ENCODE measurements at regions not wholly inside any gene's neighbourhood (a gene's known extent, or its start where the extent isn't known, plus 50 kb on each side); places are given as distances from the start of the nearest gene placed in this dataset.

DNA sequence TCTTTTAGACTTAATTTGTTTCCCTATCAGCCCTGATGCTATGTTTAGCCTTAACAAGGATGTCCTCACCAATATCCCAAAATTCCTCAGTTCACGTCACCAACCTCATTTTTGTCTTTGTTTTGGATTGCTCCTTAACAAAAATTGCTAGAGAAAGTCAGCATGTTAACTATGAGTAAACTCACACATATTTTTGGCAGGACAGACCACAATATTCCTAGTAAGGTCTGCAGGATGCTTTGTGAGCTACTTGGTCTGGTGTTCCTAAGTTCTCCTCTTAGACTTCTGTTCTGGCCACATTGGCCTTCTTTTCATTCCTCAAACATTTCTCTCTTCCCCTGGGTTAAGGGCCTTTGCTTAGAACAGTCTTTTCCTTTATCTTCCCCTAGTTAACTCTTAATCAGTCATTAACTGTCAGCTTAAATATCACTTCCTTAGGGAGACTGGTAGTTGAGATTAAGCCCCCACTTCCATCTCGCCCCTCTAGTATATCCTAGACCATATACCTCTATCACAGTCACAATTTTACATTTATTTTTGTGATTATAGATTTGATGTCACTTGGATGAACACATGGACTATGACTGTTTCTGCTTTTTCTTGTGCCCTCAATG, 116.2 kb downstream of the ADCYAP1 start:
- TF ChIP-seq FOXM1 (IDR thresholded peaks at IDR 0.05; ENCODE audit: low read depth) (no peak), TAF1 (IDR thresholded peaks at IDR 0.05; ENCODE audit: borderline replicate concordance, low read depth, low read length) (no peak), EZH2phosphoT487 (IDR thresholded peaks at IDR 0.05; ENCODE audit: borderline replicate concordance, low read depth) (no peak), NFIC (IDR thresholded peaks at IDR 0.05; ENCODE audit: borderline replicate concordance) (no peak), RCOR1 (IDR thresholded peaks at IDR 0.05; ENCODE audit: low read length) (no peak), RAD21 (IDR thresholded peaks at IDR 0.05; ENCODE audit: low read length) (no peak), FOSL2 (IDR thresholded peaks at IDR 0.05; ENCODE audit: borderline replicate concordance, low read depth) (no peak)
- TF ChIP-seq, protein P1, sequence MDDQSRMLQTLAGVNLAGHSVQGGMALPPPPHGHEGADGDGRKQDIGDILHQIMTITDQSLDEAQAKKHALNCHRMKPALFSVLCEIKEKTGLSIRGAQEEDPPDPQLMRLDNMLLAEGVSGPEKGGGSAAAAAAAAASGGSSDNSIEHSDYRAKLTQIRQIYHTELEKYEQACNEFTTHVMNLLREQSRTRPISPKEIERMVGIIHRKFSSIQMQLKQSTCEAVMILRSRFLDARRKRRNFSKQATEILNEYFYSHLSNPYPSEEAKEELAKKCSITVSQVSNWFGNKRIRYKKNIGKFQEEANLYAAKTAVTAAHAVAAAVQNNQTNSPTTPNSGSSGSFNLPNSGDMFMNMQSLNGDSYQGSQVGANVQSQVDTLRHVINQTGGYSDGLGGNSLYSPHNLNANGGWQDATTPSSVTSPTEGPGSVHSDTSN (IDR thresholded peaks at IDR 0.05) = no peak
- H3K9ac ChIP-seq = no peak overlapping the region
- no peaks in the 10 kb centered on the region for H4K20me1 ChIP-seq (ENCODE audit: insufficient read depth)
- no peaks in the 10 kb centered on the region for H3K9me2 ChIP-seq
- no peak overlapping the region for H3K4me3 ChIP-seq (ENCODE audit: low read depth in 2 of 2, low read length in 1 of 2)
- H2AFZ ChIP-seq (ENCODE audit: low read depth) = no peak overlapping the region
- no peaks in the 10 kb centered on the region for H3K4me1 ChIP-seq (ENCODE audit: control insufficient read depth in 1 of 2, insufficient read depth in 2 of 2, low read depth in 1 of 2, low read length in 1 of 2)
- H3K27ac ChIP-seq (ENCODE audit: low read depth in 2 of 2, low read length in 1 of 2) = no peak overlapping the region
- no peak for DNase-seq
- CTCF ChIA-PET = no interaction called here
- H3K36me3 ChIP-seq (replicated peaks in 1 of 2; ENCODE audit: control insufficient read depth in 1 of 2, insufficient read depth in 2 of 2, low read length in 1 of 2) = no peaks in the 10 kb centered on the region
- POLR2A ChIA-PET = no interaction called here
- no peaks in the 10 kb centered on the region; the same call in 1 of the 2 replicates for H3K27me3 ChIP-seq (ENCODE audit: insufficient read depth)
- no peaks in the 10 kb centered on the region for H3K9me3 ChIP-seq
- no peak overlapping the region for H3K4me2 ChIP-seq
- WGBS (ENCODE audit: low lambda C conversion rate) = 2% methylated on average over 2 of the region's 2 CpGs
- no peaks in the 10 kb centered on the region for H3K79me2 ChIP-seq (ENCODE audit: insufficient read depth)
- no peaks in the 10 kb centered on the region for H3F3A ChIP-seq (replicated peaks; ENCODE audit: insufficient read depth)

DNA sequence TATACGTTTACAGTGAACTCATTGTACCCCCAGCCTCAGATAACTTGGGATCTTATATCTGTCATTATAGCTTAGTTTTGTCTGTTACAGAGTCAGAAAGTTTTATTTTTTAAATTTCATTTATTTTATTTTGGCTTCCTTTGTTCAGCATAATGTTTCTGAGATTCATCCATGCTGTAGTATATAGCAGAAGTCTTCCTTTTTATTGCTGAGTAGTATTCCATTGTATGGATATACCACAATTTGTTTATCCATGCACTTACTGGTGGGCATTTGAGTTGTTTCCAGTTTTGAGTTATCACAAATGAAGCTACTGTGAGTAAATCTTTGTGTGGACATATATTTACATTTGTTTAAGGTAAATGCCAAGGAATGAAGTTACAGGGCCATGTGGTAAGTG, 122.3 kb downstream of the ADCYAP1 start:
- Histone ChIP-seq H3K27ac (ENCODE audit: low read depth in 2 of 2, low read length in 1 of 2) (no peak overlapping the region), H3K9ac (no peak overlapping the region), H3K27me3 (ENCODE audit: insufficient read depth) (no peaks in the 10 kb centered on the region), H3F3A (replicated peaks; ENCODE audit: insufficient read depth) (no peaks in the 10 kb centered on the region), H3K4me3 (ENCODE audit: low read depth in 2 of 2, low read length in 1 of 2) (no peak overlapping the region), H3K4me1 (ENCODE audit: control insufficient read depth in 1 of 2, insufficient read depth in 2 of 2, low read depth in 1 of 2, low read length in 1 of 2) (no peaks in the 10 kb centered on the region), H3K9me2 (no peaks in the 10 kb centered on the region), H3K9me3 (no peaks in the 10 kb centered on the region), H3K79me2 (ENCODE audit: insufficient read depth) (no peaks in the 10 kb centered on the region), H4K20me1 (ENCODE audit: insufficient read depth) (no peaks in the 10 kb centered on the region), H2AFZ (ENCODE audit: low read depth) (no peak overlapping the region), H3K4me2 (no peak overlapping the region), H3K36me3 (replicated peaks in 1 of 2; ENCODE audit: control insufficient read depth in 1 of 2, insufficient read depth in 2 of 2, low read length in 1 of 2) (no peaks in the 10 kb centered on the region)
- WGBS (ENCODE audit: low lambda C conversion rate) = 0% methylated on average over 1 of the region's 1 CpG
- no peak for DNase-seq
- CTCF ChIA-PET = no interaction called here
- POLR2A ChIA-PET = no interaction called here
- TF ChIP-seq, protein P2, sequence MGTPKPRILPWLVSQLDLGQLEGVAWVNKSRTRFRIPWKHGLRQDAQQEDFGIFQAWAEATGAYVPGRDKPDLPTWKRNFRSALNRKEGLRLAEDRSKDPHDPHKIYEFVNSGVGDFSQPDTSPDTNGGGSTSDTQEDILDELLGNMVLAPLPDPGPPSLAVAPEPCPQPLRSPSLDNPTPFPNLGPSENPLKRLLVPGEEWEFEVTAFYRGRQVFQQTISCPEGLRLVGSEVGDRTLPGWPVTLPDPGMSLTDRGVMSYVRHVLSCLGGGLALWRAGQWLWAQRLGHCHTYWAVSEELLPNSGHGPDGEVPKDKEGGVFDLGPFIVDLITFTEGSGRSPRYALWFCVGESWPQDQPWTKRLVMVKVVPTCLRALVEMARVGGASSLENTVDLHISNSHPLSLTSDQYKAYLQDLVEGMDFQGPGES (IDR thresholded peaks at IDR 0.05; ENCODE audit: low read depth, low read length) = no peak
- TF ChIP-seq, protein P3, sequence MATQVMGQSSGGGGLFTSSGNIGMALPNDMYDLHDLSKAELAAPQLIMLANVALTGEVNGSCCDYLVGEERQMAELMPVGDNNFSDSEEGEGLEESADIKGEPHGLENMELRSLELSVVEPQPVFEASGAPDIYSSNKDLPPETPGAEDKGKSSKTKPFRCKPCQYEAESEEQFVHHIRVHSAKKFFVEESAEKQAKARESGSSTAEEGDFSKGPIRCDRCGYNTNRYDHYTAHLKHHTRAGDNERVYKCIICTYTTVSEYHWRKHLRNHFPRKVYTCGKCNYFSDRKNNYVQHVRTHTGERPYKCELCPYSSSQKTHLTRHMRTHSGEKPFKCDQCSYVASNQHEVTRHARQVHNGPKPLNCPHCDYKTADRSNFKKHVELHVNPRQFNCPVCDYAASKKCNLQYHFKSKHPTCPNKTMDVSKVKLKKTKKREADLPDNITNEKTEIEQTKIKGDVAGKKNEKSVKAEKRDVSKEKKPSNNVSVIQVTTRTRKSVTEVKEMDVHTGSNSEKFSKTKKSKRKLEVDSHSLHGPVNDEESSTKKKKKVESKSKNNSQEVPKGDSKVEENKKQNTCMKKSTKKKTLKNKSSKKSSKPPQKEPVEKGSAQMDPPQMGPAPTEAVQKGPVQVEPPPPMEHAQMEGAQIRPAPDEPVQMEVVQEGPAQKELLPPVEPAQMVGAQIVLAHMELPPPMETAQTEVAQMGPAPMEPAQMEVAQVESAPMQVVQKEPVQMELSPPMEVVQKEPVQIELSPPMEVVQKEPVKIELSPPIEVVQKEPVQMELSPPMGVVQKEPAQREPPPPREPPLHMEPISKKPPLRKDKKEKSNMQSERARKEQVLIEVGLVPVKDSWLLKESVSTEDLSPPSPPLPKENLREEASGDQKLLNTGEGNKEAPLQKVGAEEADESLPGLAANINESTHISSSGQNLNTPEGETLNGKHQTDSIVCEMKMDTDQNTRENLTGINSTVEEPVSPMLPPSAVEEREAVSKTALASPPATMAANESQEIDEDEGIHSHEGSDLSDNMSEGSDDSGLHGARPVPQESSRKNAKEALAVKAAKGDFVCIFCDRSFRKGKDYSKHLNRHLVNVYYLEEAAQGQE (IDR thresholded peaks at IDR 0.05; ENCODE audit: low read depth, low read length) = no peak
- no peak for TF ChIP-seq MEF2A (IDR thresholded peaks at IDR 0.05; ENCODE audit: borderline replicate concordance, low read depth)
- TF ChIP-seq RAD21 (IDR thresholded peaks at IDR 0.05; ENCODE audit: low read length) = no peak
- TF ChIP-seq SMC3 (IDR thresholded peaks at IDR 0.05; ENCODE audit: low read depth, low read length) = no peak
- TF ChIP-seq, protein P1 (IDR thresholded peaks at IDR 0.05) = no peak
- TF ChIP-seq, protein P4, sequence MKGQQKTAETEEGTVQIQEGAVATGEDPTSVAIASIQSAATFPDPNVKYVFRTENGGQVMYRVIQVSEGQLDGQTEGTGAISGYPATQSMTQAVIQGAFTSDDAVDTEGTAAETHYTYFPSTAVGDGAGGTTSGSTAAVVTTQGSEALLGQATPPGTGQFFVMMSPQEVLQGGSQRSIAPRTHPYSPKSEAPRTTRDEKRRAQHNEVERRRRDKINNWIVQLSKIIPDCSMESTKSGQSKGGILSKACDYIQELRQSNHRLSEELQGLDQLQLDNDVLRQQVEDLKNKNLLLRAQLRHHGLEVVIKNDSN (IDR thresholded peaks at IDR 0.05; ENCODE audit: borderline replicate concordance, low read depth) = no peak
- TF ChIP-seq RFX5 (IDR thresholded peaks at IDR 0.05; ENCODE audit: low read length) = no peak
- TF ChIP-seq, protein P5, sequence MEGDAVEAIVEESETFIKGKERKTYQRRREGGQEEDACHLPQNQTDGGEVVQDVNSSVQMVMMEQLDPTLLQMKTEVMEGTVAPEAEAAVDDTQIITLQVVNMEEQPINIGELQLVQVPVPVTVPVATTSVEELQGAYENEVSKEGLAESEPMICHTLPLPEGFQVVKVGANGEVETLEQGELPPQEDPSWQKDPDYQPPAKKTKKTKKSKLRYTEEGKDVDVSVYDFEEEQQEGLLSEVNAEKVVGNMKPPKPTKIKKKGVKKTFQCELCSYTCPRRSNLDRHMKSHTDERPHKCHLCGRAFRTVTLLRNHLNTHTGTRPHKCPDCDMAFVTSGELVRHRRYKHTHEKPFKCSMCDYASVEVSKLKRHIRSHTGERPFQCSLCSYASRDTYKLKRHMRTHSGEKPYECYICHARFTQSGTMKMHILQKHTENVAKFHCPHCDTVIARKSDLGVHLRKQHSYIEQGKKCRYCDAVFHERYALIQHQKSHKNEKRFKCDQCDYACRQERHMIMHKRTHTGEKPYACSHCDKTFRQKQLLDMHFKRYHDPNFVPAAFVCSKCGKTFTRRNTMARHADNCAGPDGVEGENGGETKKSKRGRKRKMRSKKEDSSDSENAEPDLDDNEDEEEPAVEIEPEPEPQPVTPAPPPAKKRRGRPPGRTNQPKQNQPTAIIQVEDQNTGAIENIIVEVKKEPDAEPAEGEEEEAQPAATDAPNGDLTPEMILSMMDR (IDR thresholded peaks at IDR 0.05) = no peak
- no peak for TF ChIP-seq EZH2phosphoT487 (IDR thresholded peaks at IDR 0.05; ENCODE audit: borderline replicate concordance, low read depth)
- TF ChIP-seq FOXJ3 (CRISPR knock-in tag; IDR thresholded peaks at IDR 0.05) = no peak
- no peak for TF ChIP-seq RXRA (IDR thresholded peaks at IDR 0.05; ENCODE audit: borderline replicate concordance, low read depth)
- no peak for TF ChIP-seq POLR2AphosphoS5 (IDR thresholded peaks at IDR 0.05; ENCODE audit: low read depth, low read length)

Measured in SK-N-SH (cell line).